ENCODE measurements at regions not wholly inside any gene's neighbourhood (a gene's known extent, or its start where the extent isn't known, plus 50 kb on each side); places are given as distances from the start of the nearest gene placed in this dataset.

- no peak for TF ChIP-seq CTCF (IDR thresholded peaks at IDR 0.05)
- no peak for TF ChIP-seq POLR2A (IDR thresholded peaks at IDR 0.05)
Measured at GRCh38 chr18:2480536-2480935, 90.8 kb downstream of the METTL4 start.

Data from esophagus squamous epithelium (tissue), 4 donors.